OCI-LY3 (cell line): ENCODE measurements at regions not wholly inside any gene's neighbourhood (a gene's known extent, or its start where the extent isn't known, plus 50 kb on each side); places are given as distances from the start of the nearest gene placed in this dataset.

ENCODE experiments used
- CTCF ChIP-seq: fragments of 200-600, 300-600 bp; sonication (generic); IDR thresholded peaks from 2 replicates; pipeline ENCODE4 v1.5.1; 2014; ENCODE audit warnings: antibody characterized with exemption, low read length, low read depth
- EZH2phosphoT487 ChIP-seq: fragments of 200-600 bp; shearing (Covaris generic); IDR thresholded peaks from 2 replicates; pipeline ENCODE4 v1.6.1; 2018; ENCODE audit warnings: antibody characterized with exemption, mixed run types, low read depth

GRCh38 chr5:125142458-125142857, 396.0 kb upstream of the ZNF608 start:
- TF ChIP-seq CTCF = no peak
- no peak for TF ChIP-seq EZH2phosphoT487
